SK-N-SH treated with all-trans-retinoic acid at 6 μM for 48 hours (cell line): ENCODE measurements at regions not wholly inside any gene's neighbourhood (a gene's known extent, or its start where the extent isn't known, plus 50 kb on each side); places are given as distances from the start of the nearest gene placed in this dataset.

Experiments used
- ATAC-seq: fragments of 200-7000 bp; cut with Tn5 transposase; 3 replicates; pipeline ENCODE4 v1.9.1; 2020; ENCODE audit warnings: mild to moderate bottlenecking, moderate library complexity
- ARNTL ChIP-seq: fragments of 450-650 bp; formaldehyde crosslinking; IDR thresholded peaks from 2 replicates; pipeline ENCODE4 v1.5.0; 2020; ENCODE audit warnings: low read depth, mild to moderate bottlenecking, moderate library complexity, borderline replicate concordance
- BACH2 ChIP-seq: fragments of 250-450 bp; sonication (Bioruptor Pico); IDR thresholded peaks from 2 replicates; pipeline ENCODE4 v1.9.0; 2021; ENCODE audit warnings: mild to moderate bottlenecking, borderline replicate concordance
- CREB5 ChIP-seq: fragments of 250-450 bp; sonication (Bioruptor Pico); IDR thresholded peaks from 2 replicates; pipeline ENCODE4 v1.5.1; 2020; ENCODE audit warnings: low read depth, mild to moderate bottlenecking, moderate library complexity
- CSDC2 ChIP-seq: fragments of 250-450 bp; sonication (Bioruptor Pico); IDR thresholded peaks from 2 replicates; pipeline ENCODE4 v1.5.0; 2020; ENCODE audit warnings: mild to moderate bottlenecking, moderate library complexity
- CSRNP3 ChIP-seq: fragments of 250-450 bp; sonication (Bioruptor Pico); IDR thresholded peaks from 2 replicates; pipeline ENCODE4 v1.5.1; 2021; ENCODE audit warnings: mild to moderate bottlenecking, moderate library complexity
- ESRRG ChIP-seq: fragments of 250-450 bp; sonication (Bioruptor Pico); IDR thresholded peaks from 2 replicates; pipeline ENCODE4 v1.6.1; 2021; ENCODE audit warnings: mild to moderate bottlenecking
- GLIS3 ChIP-seq: fragments of 250-450 bp; sonication (Bioruptor Pico); IDR thresholded peaks from 2 replicates; pipeline ENCODE4 v1.5.0; 2020; ENCODE audit warnings: mild to moderate bottlenecking, moderate library complexity
- ISL1 ChIP-seq: fragments of 250-450 bp; sonication (Bioruptor Pico); IDR thresholded peaks from 2 replicates; pipeline ENCODE4 v2.1.2; 2022; ENCODE audit warnings: mild to moderate bottlenecking, moderate library complexity
- OSR1 ChIP-seq: fragments of 250-450 bp; sonication (Bioruptor Pico); IDR thresholded peaks from 2 replicates; pipeline ENCODE4 v1.8.0; 2022; ENCODE audit warnings: moderate library complexity, mild to moderate bottlenecking, inconsistent platforms
- PPARA ChIP-seq: fragments of 250-450 bp; sonication (Bioruptor Pico); IDR thresholded peaks from 2 replicates; pipeline ENCODE4 v1.5.0; 2020; ENCODE audit warnings: mild to moderate bottlenecking, borderline replicate concordance
- RARB ChIP-seq: fragments of 250-450 bp; sonication (Bioruptor Pico); IDR thresholded peaks from 2 replicates; pipeline ENCODE4 v1.8.0; 2021; ENCODE audit warnings: mild to moderate bottlenecking, moderate library complexity
- TCF4 ChIP-seq: fragments of 250-450 bp; sonication (Bioruptor Pico); IDR thresholded peaks from 2 replicates; pipeline ENCODE4 v1.8.0; 2021; ENCODE audit warnings: mild to moderate bottlenecking, moderate library complexity, borderline replicate concordance
- TOX ChIP-seq: fragments of 250-450 bp; sonication (Bioruptor Pico); IDR thresholded peaks from 2 replicates; pipeline ENCODE4 v1.8.0; 2021; ENCODE audit warnings: mild to moderate bottlenecking, moderate library complexity, borderline replicate concordance
- TSHZ2 ChIP-seq: fragments of 250-450 bp; sonication (Bioruptor Pico); IDR thresholded peaks from 2 replicates; pipeline ENCODE4 v1.5.0; 2020; ENCODE audit warnings: mild to moderate bottlenecking, moderate library complexity
- ZC3H10 ChIP-seq: fragments of 250-450 bp; sonication (Bioruptor Pico); IDR thresholded peaks from 2 replicates; pipeline ENCODE4 v1.5.1; 2021; ENCODE audit warnings: mild to moderate bottlenecking, moderate library complexity
- ZFP3 ChIP-seq: fragments of 250-450 bp; sonication (Bioruptor Pico); IDR thresholded peaks from 2 replicates; pipeline ENCODE4 v1.5.0; 2020; ENCODE audit warnings: mild to moderate bottlenecking, moderate library complexity
- ZFP30 ChIP-seq: fragments of 450-650 bp; formaldehyde crosslinking; IDR thresholded peaks from 2 replicates; pipeline ENCODE4 v1.5.0; 2022; ENCODE audit warnings: mild to moderate bottlenecking, moderate library complexity
- ZNF565 ChIP-seq: fragments of 450-650 bp; formaldehyde crosslinking; conservative IDR thresholded peaks from 2 replicates; pipeline ENCODE4 v1.5.0; 2020; ENCODE audit warnings: low read depth, mild to moderate bottlenecking, moderate library complexity
- ZNF70 ChIP-seq: fragments of 450-650 bp; formaldehyde crosslinking; IDR thresholded peaks from 2 replicates; pipeline ENCODE4 v1.5.0; 2020; ENCODE audit warnings: mild to moderate bottlenecking, moderate library complexity
- ZNF8 ChIP-seq: fragments of 450-650 bp; formaldehyde crosslinking; IDR thresholded peaks from 2 replicates; pipeline ENCODE4 v1.5.0; 2020; ENCODE audit warnings: mild to moderate bottlenecking, moderate library complexity
- TF ChIP-seq, protein P1 (sequence below): fragments of 250-450 bp; sonication (Bioruptor Pico); IDR thresholded peaks from 2 replicates; pipeline ENCODE4 v1.8.0; 2020; ENCODE audit warnings: mild to moderate bottlenecking, moderate library complexity, borderline replicate concordance
- TF ChIP-seq, protein P2 (sequence below): fragments of 250-450 bp; sonication (Bioruptor Pico); IDR thresholded peaks from 2 replicates; pipeline ENCODE4 v1.8.0; 2021; ENCODE audit warnings: low read depth, mild to moderate bottlenecking, moderate library complexity, borderline replicate concordance

- TF ChIP-seq ZFP30 (CRISPR knock-in tag) (no peak), PPARA (no peak)
- TF ChIP-seq, all 23 proteins: peak for 0
Measured at GRCh38 chr2:126542247-126542646, 113.7 kb upstream of the GYPC start (continued).

- no peak for ATAC-seq
- TF ChIP-seq ZNF70 = no peak
- TF ChIP-seq ZFP30 (CRISPR knock-in tag) = no peak
- TF ChIP-seq PPARA = no peak
- TF ChIP-seq TOX (CRISPR knock-in tag) = no peak
- TF ChIP-seq ESRRG = no peak
- TF ChIP-seq, protein P1, sequence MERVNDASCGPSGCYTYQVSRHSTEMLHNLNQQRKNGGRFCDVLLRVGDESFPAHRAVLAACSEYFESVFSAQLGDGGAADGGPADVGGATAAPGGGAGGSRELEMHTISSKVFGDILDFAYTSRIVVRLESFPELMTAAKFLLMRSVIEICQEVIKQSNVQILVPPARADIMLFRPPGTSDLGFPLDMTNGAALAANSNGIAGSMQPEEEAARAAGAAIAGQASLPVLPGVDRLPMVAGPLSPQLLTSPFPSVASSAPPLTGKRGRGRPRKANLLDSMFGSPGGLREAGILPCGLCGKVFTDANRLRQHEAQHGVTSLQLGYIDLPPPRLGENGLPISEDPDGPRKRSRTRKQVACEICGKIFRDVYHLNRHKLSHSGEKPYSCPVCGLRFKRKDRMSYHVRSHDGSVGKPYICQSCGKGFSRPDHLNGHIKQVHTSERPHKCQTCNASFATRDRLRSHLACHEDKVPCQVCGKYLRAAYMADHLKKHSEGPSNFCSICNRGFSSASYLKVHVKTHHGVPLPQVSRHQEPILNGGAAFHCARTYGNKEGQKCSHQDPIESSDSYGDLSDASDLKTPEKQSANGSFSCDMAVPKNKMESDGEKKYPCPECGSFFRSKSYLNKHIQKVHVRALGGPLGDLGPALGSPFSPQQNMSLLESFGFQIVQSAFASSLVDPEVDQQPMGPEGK (CRISPR knock-in tag) = no peak
- no peak for TF ChIP-seq ZC3H10
- TF ChIP-seq ZFP3 (CRISPR knock-in tag) = no peak
- TF ChIP-seq GLIS3 (CRISPR knock-in tag) = no peak
- no peak for TF ChIP-seq CSDC2 (CRISPR knock-in tag)
- TF ChIP-seq, all 23 proteins: peak for 0
Measured at GRCh38 chr2:126543081-126543480, 112.9 kb upstream of the GYPC start.

GRCh38 chr2:126558029-126558428, 97.9 kb upstream of the GYPC start:
- ATAC-seq = no peak
- TF ChIP-seq ZFP30 (CRISPR knock-in tag) (no peak), RARB (no peak), ZNF8 (CRISPR knock-in tag) (no peak), ISL1 (CRISPR knock-in tag) (no peak)

- ATAC-seq = no peak
- no peak for TF ChIP-seq BACH2 (CRISPR knock-in tag)
- no peak for TF ChIP-seq RARB
- no peak for TF ChIP-seq ZFP30 (CRISPR knock-in tag)
- TF ChIP-seq ESRRG = no peak
- TF ChIP-seq, protein P1 (CRISPR knock-in tag) = no peak
- no peak for TF ChIP-seq TOX (CRISPR knock-in tag)
- no peak for TF ChIP-seq CSDC2 (CRISPR knock-in tag)
- TF ChIP-seq ISL1 (CRISPR knock-in tag) = no peak
- TF ChIP-seq, protein P2, sequence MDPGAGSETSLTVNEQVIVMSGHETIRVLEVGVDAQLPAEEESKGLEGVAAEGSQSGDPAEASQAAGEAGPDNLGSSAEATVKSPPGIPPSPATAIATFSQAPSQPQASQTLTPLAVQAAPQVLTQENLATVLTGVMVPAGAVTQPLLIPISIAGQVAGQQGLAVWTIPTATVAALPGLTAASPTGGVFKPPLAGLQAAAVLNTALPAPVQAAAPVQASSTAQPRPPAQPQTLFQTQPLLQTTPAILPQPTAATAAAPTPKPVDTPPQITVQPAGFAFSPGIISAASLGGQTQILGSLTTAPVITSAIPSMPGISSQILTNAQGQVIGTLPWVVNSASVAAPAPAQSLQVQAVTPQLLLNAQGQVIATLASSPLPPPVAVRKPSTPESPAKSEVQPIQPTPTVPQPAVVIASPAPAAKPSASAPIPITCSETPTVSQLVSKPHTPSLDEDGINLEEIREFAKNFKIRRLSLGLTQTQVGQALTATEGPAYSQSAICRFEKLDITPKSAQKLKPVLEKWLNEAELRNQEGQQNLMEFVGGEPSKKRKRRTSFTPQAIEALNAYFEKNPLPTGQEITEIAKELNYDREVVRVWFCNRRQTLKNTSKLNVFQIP (CRISPR knock-in tag) = no peak
- no peak for TF ChIP-seq PPARA
- TF ChIP-seq TSHZ2 (CRISPR knock-in tag) = no peak
- TF ChIP-seq ZNF565 (CRISPR knock-in tag) = no peak
- no peak for TF ChIP-seq ZC3H10
- no peak for TF ChIP-seq OSR1 (CRISPR knock-in tag)
Measured at GRCh38 chr2:126568734-126569133, 87.2 kb upstream of the GYPC start.

- ATAC-seq = no peak
Measured at GRCh38 chr2:126571403-126571802, 84.6 kb upstream of the GYPC start.

More at GRCh38 chr2:126571403-126571802, 84.6 kb upstream of the GYPC start:
- TF ChIP-seq ARNTL (CRISPR knock-in tag) = no peak
- no peak for TF ChIP-seq CREB5 (CRISPR knock-in tag)
- TF ChIP-seq, protein P1 (CRISPR knock-in tag) = no peak
- no peak for TF ChIP-seq PPARA
- no peak for TF ChIP-seq CSRNP3
- TF ChIP-seq ZC3H10 = no peak
- TF ChIP-seq TCF4 (CRISPR knock-in tag) = no peak
- no peak for TF ChIP-seq OSR1 (CRISPR knock-in tag)
